Naive thymus-derived CD4-positive, alpha-beta T cell (primary cell): ENCODE measurements at regions not wholly inside any gene's neighbourhood (a gene's known extent, or its start where the extent isn't known, plus 50 kb on each side); places are given as distances from the start of the nearest gene placed in this dataset.

Source experiments
- ATAC-seq: fragments of 150-1000 bp; cut with Tn5 transposase; 2 replicates; pipeline ENCODE4 v1.10.0; 2021; ENCODE audit warnings: mild to moderate bottlenecking, moderate library complexity
- CTCF ChIA-PET: fragments of 350-600 bp; sonication (Branson Sonifier 250); formaldehyde crosslinking; loops from one replicate; lab custom pipeline; 2021; ENCODE audit warnings: antibody characterized with exemption; lab: Charles Lee
- POLR2A ChIA-PET: fragments of 350-600 bp; sonication (Branson Sonifier 250); formaldehyde crosslinking; loops from one replicate; lab custom pipeline; 2021; ENCODE audit warnings: antibody characterized with exemption, inconsistent platforms; lab: Charles Lee
- DNase-seq, 9 donors: peaks; one replicate each; pipeline versions ENCODE4 v3.0.0 to v3.0.0-alpha.2; 2020 to 2022; ENCODE audit warnings: mixed read lengths in 1 of 9
- H3K27ac ChIP-seq: one replicate; pipeline ENCODE4 v1.7.0; 2013; ENCODE audit warnings: mild to moderate bottlenecking, low read depth, low read length, moderate library complexity
- H3K27me3 ChIP-seq, 2 donors: one replicate each; pipeline ENCODE4 v1.7.0; 2013; ENCODE audit warnings: low read length in 2 of 2, mild to moderate bottlenecking in 2 of 2, moderate library complexity in 2 of 2; ENCODE audit not compliant: control insufficient read depth in 2 of 2, insufficient read depth in 2 of 2
- H3K36me3 ChIP-seq, 3 experiments: 1 replicate in 2 of 3; 2 replicates in 1 of 3; pipeline ENCODE4 v1.7.0; 2013; ENCODE audit warnings: low read length in 3 of 3, mild to moderate bottlenecking in 3 of 3, moderate library complexity in 1 of 3; ENCODE audit not compliant: insufficient read depth in 3 of 3, control insufficient read depth in 2 of 3
- H3K4me1 ChIP-seq, 2 donors: one replicate each; pipeline ENCODE4 v1.7.0; 2013; ENCODE audit warnings: low read length in 2 of 2, mild to moderate bottlenecking in 2 of 2, moderate library complexity in 1 of 2; ENCODE audit not compliant: control insufficient read depth in 2 of 2, insufficient read depth in 2 of 2
- H3K4me3 ChIP-seq: 2 replicates; pipeline ENCODE4 v1.7.0; 2013; ENCODE audit warnings: mild to moderate bottlenecking, low read length
- H3K9me3 ChIP-seq, 3 experiments: 1 replicate in 2 of 3; 2 replicates in 1 of 3; pipeline ENCODE4 v1.7.0; 2013; ENCODE audit warnings: low read length in 3 of 3; ENCODE audit not compliant: control insufficient read depth in 2 of 3
- H3K27ac Mint-ChIP-seq, 9 donors: one replicate each; pipeline ENCODE4 v1.8.0; 2020 to 2022; ENCODE audit warnings: mixed read lengths in 9 of 9, mild to moderate bottlenecking in 8 of 9, moderate library complexity in 5 of 9, inconsistent platforms in 2 of 9
- H3K27me3 Mint-ChIP-seq, 5 donors: one replicate each; pipeline ENCODE4 v1.8.0; 2021 to 2022; ENCODE audit warnings: mixed read lengths in 5 of 5, mild to moderate bottlenecking in 1 of 5
- H3K36me3 Mint-ChIP-seq, 5 donors: one replicate each; pipeline ENCODE4 v1.8.0; 2020 to 2022; ENCODE audit warnings: mixed read lengths in 5 of 5, mild to moderate bottlenecking in 3 of 5, inconsistent platforms in 1 of 5
- H3K4me1 Mint-ChIP-seq, 7 donors: one replicate each; pipeline ENCODE4 v1.8.0; 2020 to 2022; ENCODE audit warnings: mixed read lengths in 7 of 7, mild to moderate bottlenecking in 3 of 7, inconsistent platforms in 1 of 7
- H3K4me3 Mint-ChIP-seq, 10 donors: one replicate each; pipeline ENCODE4 v1.8.0; 2020 to 2022; ENCODE audit warnings: mild to moderate bottlenecking in 10 of 10, mixed read lengths in 10 of 10, moderate library complexity in 6 of 10, inconsistent platforms in 2 of 10
- H3K9me3 Mint-ChIP-seq, 11 donors: one replicate each; pipeline ENCODE4 v1.8.0; 2020 to 2022; ENCODE audit warnings: mixed read lengths in 11 of 11, mild to moderate bottlenecking in 4 of 11, inconsistent platforms in 1 of 11, moderate library complexity in 1 of 11
- intact Hi-C, 2 donors: fragments of 100-400 bp; cut with micrococcal nuclease; formaldehyde crosslinking; loops; one replicate each; pipeline ENCODE4 v1.15.1; 2023

DNA sequence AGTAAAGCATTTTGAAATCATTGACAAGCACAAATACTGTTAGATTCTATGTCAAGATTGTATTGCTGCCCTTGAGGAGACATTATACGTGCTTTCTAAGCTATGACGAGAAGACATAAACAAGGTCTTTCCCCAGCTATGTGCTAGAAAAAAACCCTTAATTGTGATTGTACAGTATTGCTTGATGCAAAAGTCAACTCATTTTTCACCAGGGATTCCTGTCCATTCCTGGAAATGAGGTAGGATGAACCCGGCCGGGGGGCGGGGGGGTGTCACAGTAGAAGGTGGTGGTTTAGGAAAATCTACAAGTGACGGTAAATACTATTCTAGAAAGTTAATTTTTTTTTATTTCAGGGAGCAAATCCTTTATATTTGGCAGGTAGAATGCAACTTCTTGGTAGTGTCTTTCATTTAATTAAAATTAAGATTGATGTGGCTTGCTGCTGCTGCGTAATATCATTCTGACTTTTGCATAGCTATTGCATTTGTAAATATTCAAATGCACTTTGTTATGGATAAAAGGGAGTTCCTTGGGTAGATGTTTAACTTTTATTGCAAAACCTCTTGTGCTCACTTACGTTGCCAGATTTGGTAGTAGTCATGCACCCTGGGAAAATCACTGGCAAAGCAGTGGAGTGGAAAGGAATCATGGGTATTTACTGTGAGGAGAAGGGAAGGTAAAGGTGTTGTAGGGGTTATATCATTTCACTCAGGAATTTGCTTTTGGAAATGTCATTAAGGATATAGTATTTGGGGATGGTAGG, 164.4 kb upstream of the PRPS1L1 start:
- ATAC-seq (no peak), DNase-seq (no peak)
- Mint-ChIP-seq H3K9me3 (peaks cover 0 to 6% (median 0%) of the 10 kb centered on the region in 11 donors), H3K36me3 (no peaks in the 10 kb centered on the region), H3K4me1 (peaks cover 0 to 2% (median 0%) of the 10 kb centered on the region in 7 donors), H3K27ac (no peak overlapping the region), H3K27me3 (peaks cover 0 to 4% (median 0%) of the 10 kb centered on the region in 5 donors), H3K4me3 (no peak overlapping the region)
- CTCF ChIA-PET, result no interaction called here
- Histone ChIP-seq H3K4me3 (no peak overlapping the region), H3K27ac (no peak overlapping the region), H3K9me3 (no peaks in the 10 kb centered on the region), H3K4me1 (no peaks in the 10 kb centered on the region), H3K36me3 (no peaks in the 10 kb centered on the region), H3K27me3 (no peaks in the 10 kb centered on the region)
- POLR2A ChIA-PET, result no interaction called here
- intact Hi-C loops, result no loop called here

DNA sequence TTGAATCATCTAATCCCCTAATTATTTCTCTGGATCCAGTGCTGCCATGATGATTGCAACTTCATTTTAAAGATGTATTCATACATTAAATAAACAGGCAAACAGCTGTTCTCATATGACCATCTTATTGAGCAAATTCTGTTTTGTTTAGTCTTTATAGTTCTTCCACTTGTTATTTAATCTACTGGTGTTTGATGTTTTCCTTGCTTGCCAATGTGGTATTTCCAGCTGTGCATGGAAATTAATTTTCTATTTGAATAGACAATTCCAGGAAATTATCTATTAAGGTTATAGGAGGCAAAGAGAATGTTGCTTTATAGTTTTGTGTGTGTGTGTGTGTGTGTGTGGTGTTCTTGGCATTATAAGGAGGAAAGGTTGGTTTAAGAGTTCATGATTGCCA, 167.0 kb upstream of the PRPS1L1 start:
- Mint-ChIP-seq H3K4me3 (no peak overlapping the region), H3K27ac (no peak overlapping the region), H3K4me1 (peaks cover 0 to 2% (median 0%) of the 10 kb centered on the region in 7 donors), H3K27me3 (peaks cover 0 to 4% (median 0%) of the 10 kb centered on the region in 5 donors), H3K9me3 (no peaks in the 10 kb centered on the region), H3K36me3 (no peaks in the 10 kb centered on the region)
- Histone ChIP-seq H3K27me3 (no peaks in the 10 kb centered on the region), H3K36me3 (no peaks in the 10 kb centered on the region), H3K9me3 (no peaks in the 10 kb centered on the region), H3K4me3 (no peak overlapping the region), H3K4me1 (no peaks in the 10 kb centered on the region), H3K27ac (no peak overlapping the region)
- DNase-seq, result no peak
- POLR2A ChIA-PET, result no interaction called here
- CTCF ChIA-PET, result no interaction called here
- intact Hi-C loops, result no loop called here
- ATAC-seq, result no peak

DNA sequence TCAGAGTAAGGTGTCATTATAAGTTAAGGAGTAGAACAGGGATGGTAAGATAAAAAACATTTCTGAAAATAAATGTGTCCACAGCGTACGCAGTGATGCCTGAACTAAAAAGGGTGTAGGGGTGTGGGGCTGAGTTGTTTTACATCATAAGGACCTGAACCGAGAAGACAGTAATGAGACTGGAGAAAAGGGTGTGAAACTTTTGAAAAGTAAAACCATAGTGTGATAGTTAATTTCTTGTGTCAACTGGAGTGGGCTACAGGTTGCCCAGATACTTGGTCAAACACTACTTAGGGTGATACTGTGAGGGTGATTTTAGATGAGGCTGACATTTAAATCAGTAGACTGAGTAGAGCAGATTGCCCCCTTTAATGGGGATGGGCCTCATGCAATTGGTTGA, 169.0 kb upstream of the PRPS1L1 start:
- CTCF ChIA-PET, result no interaction called here
- intact Hi-C loops, result no loop called here
- H3K27ac ChIP-seq, result no peak overlapping the region
- H3K36me3 Mint-ChIP-seq, result no peaks in the 10 kb centered on the region
- POLR2A ChIA-PET, result no interaction called here
- no peak overlapping the region for H3K4me3 ChIP-seq
- no peak for DNase-seq
- no peak overlapping the region for H3K27ac Mint-ChIP-seq
- no peak overlapping the region for H3K4me3 Mint-ChIP-seq
- no peaks in the 10 kb centered on the region for H3K9me3 ChIP-seq
- H3K9me3 Mint-ChIP-seq, result no peaks in the 10 kb centered on the region
- H3K27me3 ChIP-seq, result no peaks in the 10 kb centered on the region
- no peaks in the 10 kb centered on the region for H3K36me3 ChIP-seq
- H3K4me1 ChIP-seq, result no peaks in the 10 kb centered on the region
- peaks cover 0 to 4% (median 0%) of the 10 kb centered on the region in 5 donors for H3K27me3 Mint-ChIP-seq
- peaks cover 0 to 2% (median 0%) of the 10 kb centered on the region in 7 donors for H3K4me1 Mint-ChIP-seq
- ATAC-seq, result no peak

DNA sequence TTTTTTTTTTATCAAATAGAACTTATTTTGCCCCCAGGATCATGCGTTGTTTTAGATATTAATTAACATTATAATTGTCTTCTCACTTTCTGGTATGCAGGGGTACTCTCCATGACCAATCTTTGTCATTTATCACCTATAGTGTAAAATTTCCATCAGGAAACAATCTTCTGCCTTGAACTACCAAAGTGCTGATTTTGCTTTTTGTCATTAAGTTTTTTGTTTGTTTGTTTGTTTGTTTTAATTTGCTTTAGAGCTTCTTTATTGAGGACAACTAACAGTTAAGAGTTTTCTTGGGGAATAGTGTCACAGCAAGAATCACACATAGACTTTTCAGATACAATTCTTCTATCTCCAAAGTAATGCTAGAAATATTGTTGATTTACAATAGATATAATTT, 171.2 kb upstream of the PRPS1L1 start:
- ChIA-PET CTCF (no interaction called here), POLR2A (no interaction called here)
- Histone ChIP-seq H3K36me3 (no peaks in the 10 kb centered on the region), H3K27me3 (no peaks in the 10 kb centered on the region), H3K4me3 (no peak overlapping the region), H3K27ac (no peak overlapping the region), H3K4me1 (no peaks in the 10 kb centered on the region), H3K9me3 (no peaks in the 10 kb centered on the region)
- Mint-ChIP-seq H3K36me3 (no peaks in the 10 kb centered on the region), H3K27me3 (no peaks in the 10 kb centered on the region), H3K4me1 (no peaks in the 10 kb centered on the region), H3K9me3 (no peaks in the 10 kb centered on the region), H3K27ac (no peak overlapping the region), H3K4me3 (no peak overlapping the region)
- intact Hi-C loops, result no loop called here
- no peak for ATAC-seq
- DNase-seq, result no peak

DNA sequence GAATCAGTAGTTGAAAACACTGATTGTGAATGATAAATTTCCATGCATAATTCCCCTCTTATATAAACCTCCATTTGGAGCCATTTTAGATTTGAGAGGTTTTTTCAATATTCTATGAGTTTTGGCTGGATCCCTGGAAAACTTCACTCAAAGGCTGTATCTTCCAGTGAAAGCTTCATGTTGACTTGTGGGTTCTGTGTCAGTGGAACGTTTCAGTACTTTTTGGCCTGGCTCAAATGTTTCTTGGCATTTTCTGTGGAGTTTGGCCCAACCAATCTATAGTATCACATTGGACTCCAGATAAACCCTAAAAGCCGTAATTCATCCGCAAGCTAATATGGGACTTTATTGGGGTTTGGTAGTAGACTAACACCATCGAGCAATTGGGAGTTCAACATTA, 172.6 kb upstream of the PRPS1L1 start:
- ChIA-PET CTCF (no interaction called here), POLR2A (no interaction called here)
- intact Hi-C loops, result no loop called here
- no peak overlapping the region for H3K27ac ChIP-seq
- no peak for ATAC-seq
- Mint-ChIP-seq H3K27me3 (no peaks in the 10 kb centered on the region), H3K4me3 (no peak overlapping the region), H3K9me3 (no peaks in the 10 kb centered on the region), H3K4me1 (no peaks in the 10 kb centered on the region), H3K27ac (no peak overlapping the region), H3K36me3 (no peaks in the 10 kb centered on the region)
- H3K36me3 ChIP-seq, result no peaks in the 10 kb centered on the region
- H3K27me3 ChIP-seq, result no peaks in the 10 kb centered on the region
- no peak for DNase-seq
- no peaks in the 10 kb centered on the region for H3K4me1 ChIP-seq
- no peaks in the 10 kb centered on the region for H3K9me3 ChIP-seq
- no peak overlapping the region for H3K4me3 ChIP-seq

DNA sequence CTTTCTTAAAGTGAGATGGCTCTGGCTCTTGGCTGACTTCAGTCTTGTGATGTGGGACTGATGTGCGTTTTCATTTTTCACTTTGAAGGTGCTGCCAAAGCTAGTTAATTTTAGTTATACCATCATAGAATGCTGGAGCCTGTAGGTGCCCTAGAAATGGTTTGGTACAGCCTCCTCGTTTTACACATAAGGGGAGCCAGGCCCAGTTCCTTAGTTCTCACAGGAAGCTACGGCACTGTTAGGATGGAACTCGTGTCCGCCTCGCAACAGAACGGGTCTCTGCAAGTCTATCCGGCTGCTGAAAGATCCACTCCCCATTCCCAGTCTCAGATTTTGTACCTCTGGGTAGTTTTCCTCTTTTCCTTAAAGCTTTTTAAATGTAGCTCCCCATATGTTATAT, 173.2 kb upstream of the PRPS1L1 start:
- no peaks in the 10 kb centered on the region for H3K36me3 Mint-ChIP-seq
- H3K4me3 ChIP-seq, result no peak overlapping the region
- no peaks in the 10 kb centered on the region for H3K27me3 Mint-ChIP-seq
- H3K36me3 ChIP-seq, result no peaks in the 10 kb centered on the region
- H3K4me1 ChIP-seq, result no peaks in the 10 kb centered on the region
- ChIA-PET CTCF (no interaction called here), POLR2A (no interaction called here)
- H3K27me3 ChIP-seq, result no peaks in the 10 kb centered on the region
- no peaks in the 10 kb centered on the region for H3K9me3 ChIP-seq
- H3K9me3 Mint-ChIP-seq, result no peaks in the 10 kb centered on the region
- ATAC-seq (no peak), DNase-seq (no peak)
- H3K4me1 Mint-ChIP-seq, result no peaks in the 10 kb centered on the region
- intact Hi-C loops, result no loop called here
- no peak overlapping the region for H3K27ac Mint-ChIP-seq
- no peak overlapping the region for H3K27ac ChIP-seq
- H3K4me3 Mint-ChIP-seq, result no peak overlapping the region

DNA sequence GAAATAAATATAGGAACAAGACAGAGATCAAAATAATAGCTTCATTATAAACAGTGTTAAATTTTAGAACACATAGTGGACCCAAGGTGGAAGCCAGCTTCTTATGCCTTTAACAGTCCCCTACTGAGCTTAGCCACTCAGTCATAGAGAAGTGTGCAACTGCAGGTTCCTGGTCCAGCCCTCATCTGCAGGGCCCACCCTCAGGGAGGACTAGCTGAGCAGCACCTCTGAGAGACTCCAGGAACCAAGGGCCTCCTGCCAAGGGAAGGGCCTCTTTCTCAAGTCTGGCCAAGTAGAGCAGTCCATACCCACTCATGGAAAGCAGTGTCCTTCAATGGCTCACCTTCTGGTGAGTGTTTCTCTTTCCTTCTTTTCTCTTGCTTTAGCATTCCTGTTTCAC, 173.7 kb upstream of the PRPS1L1 start:
- no peaks in the 10 kb centered on the region for H3K4me1 ChIP-seq
- no peaks in the 10 kb centered on the region for H3K9me3 ChIP-seq
- CTCF ChIA-PET, result no interaction called here
- no peak overlapping the region for H3K27ac ChIP-seq
- H3K4me3 Mint-ChIP-seq, result no peak overlapping the region
- no peaks in the 10 kb centered on the region for H3K36me3 ChIP-seq
- no peak for DNase-seq
- H3K27ac Mint-ChIP-seq, result no peak overlapping the region
- no peaks in the 10 kb centered on the region for H3K9me3 Mint-ChIP-seq
- H3K27me3 Mint-ChIP-seq, result no peaks in the 10 kb centered on the region
- H3K36me3 Mint-ChIP-seq, result no peaks in the 10 kb centered on the region
- H3K4me1 Mint-ChIP-seq, result no peaks in the 10 kb centered on the region
- no peak for ATAC-seq
- intact Hi-C loops, result no loop called here
- POLR2A ChIA-PET, result no interaction called here
- no peak overlapping the region for H3K4me3 ChIP-seq
- H3K27me3 ChIP-seq, result no peaks in the 10 kb centered on the region
